ENCODE measurements at regions not wholly inside any gene's neighbourhood (a gene's known extent, or its start where the extent isn't known, plus 50 kb on each side); places are given as distances from the start of the nearest gene placed in this dataset.
"Not testable (repeated sequence)": the region's sequence is repeated elsewhere in the genome, so short reads cannot be mapped to it uniquely, and the experiment has no call there.

- no peak for DNase-seq
Observed at GRCh38 chr13:94813920-94814475, 101.7 kb upstream of the SOX21 start.

DNA sequence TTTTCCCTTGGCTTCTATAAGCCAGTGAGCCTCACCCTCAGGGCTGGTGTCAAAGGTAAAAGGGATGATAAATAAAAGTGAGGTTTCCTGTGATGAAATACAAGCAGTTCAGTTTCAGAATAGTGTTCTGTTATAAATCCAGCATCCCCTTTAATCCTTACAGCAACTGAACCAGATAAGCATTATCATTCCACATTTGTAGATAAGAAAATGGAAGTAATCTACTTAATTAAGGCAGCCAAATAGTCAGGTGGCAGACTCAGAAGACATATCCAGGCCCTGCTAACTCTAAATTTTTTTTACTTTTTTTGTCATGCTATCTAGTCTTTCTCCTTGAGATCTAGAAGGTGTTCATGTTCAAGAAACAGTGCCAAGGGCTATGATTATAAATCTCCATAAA is 99.4 kb upstream of the SOX21 start:
- no peak for DNase-seq

GRCh38 chr13:94800423-94800822 is 88.1 kb upstream of the SOX21 start:
- no peak for DNase-seq

DNA sequence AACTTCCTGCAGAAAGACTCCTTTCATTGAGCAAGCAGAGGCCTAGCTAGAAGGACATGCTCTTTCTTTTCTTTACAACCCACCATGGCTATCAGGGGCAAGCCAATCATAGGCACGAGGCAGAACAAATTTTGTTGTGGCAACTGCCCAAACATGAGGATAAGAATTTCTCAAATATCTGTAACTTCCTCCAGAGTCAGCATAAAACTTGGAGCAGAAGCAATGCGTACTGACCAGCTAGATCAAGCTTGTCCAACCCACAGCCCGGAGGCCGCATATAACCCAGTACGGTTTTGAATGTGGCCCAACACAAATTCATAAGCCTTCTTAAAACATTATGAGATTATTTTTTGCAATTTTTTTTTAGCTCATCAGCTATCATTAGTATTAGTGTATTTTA is 87.0 kb upstream of the SOX21 start:
- DNase-seq = no peak

- no peak for DNase-seq
Observed at GRCh38 chr13:94798738-94799137, 86.4 kb upstream of the SOX21 start.

GRCh38 chr13:94795292-94795691 is 82.9 kb upstream of the SOX21 start:
- DNase-seq = no peak

GRCh38 chr13:94786246-94786645 is 73.9 kb upstream of the SOX21 start:
- DNase-seq = not testable (repeated sequence)

GRCh38 chr13:94784066-94784465 is 71.7 kb upstream of the SOX21 start:
- no peak for DNase-seq

- no peak for DNase-seq
Observed at GRCh38 chr13:94783489-94783888, 71.1 kb upstream of the SOX21 start.

- DNase-seq = no peak
Observed at GRCh38 chr13:94780421-94780820, 68.1 kb upstream of the SOX21 start.

- DNase-seq = no peak
Observed at GRCh38 chr13:94778986-94779385, 66.6 kb upstream of the SOX21 start.

- DNase-seq = no peak
Observed at GRCh38 chr13:94778585-94778984, 66.2 kb upstream of the SOX21 start.

DNA sequence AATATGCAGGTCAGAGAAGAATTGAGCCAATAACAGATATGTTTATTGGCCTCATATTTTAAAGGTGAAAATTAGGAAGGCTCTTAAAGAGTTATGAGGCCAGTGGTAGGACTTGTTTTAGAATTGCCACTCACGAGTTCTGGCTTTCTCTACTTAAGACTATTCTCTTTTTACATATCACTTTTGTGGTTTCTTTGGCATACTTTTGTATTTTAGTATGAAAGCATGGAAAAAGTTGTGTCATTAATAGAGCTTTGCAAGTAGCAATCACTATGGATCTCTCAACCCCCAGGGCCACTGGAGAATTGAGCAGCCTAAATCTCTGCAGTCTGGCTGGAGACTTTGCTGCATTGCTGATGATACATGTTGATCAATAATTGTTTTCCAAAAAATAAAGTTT is 64.6 kb upstream of the SOX21 start:
- DNase-seq = no peak

DNA sequence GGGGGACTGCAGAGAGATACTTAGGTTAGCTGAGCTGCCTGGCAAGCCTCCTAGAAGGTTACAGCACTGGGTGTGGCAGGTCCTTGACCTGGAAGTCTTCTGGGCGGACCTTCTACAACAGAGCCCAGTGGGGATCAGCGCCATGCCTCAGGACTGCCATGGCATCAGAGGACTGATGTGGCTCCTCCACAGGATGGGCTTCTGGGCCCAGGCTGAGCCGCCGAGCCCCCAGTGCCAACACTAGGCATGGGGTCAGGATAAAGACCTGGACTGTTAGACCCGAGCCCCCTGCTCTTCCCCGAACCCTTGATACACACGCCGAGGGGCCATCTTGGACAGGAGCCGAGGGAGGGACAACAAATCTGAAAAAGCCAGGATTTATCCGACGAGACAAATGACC is 64.0 kb upstream of the SOX21 start:
- no peak for DNase-seq

DNA sequence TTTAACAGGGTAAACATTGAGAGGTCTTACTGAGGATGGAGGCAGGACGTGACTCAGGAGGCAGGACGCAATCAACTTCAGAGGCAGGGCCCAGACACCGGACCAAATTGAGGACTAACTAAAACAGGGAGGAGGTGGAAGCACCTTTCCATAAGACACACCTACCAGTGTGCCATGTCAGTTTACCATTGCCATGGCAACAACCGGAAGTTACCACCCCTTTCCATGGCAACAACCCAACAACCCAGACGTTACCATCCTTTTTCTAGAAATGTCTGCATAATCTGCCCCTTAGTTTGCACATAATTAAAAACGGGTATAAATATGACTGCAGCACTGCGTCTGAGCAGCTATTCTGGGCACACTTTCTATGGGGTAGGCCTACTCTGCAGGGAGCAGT is 53.5 kb upstream of the SOX21 start:
- DNase-seq = no peak

GRCh38 chr13:94764576-94765321 is 52.4 kb upstream of the SOX21 start:
- no peak for DNase-seq
